Stimulated activated memory B cell treated with anti-CD40 and anti-IgM and Interleukin-4, amounts not matched to agents 10 μg/mL and 1 μg/mL and 100 μg/mL, for 72 hours (primary cell): ENCODE measurements at regions not wholly inside any gene's neighbourhood (a gene's known extent, or its start where the extent isn't known, plus 50 kb on each side); places are given as distances from the start of the nearest gene placed in this dataset.
A peak's percentile ranks its signal among the peaks of the same experiment; 100 is the strongest.

Source experiments
- ATAC-seq: fragments of 150-1000 bp; cut with Tn5 transposase; 2 replicates; pipeline ENCODE4 v1.10.0; 2021
- H3K27ac Mint-ChIP-seq: one replicate; pipeline ENCODE4 v1.8.0; 2022; ENCODE audit warnings: mild to moderate bottlenecking, mixed read lengths
- H3K27me3 Mint-ChIP-seq: one replicate; pipeline ENCODE4 v1.8.0; 2022; ENCODE audit warnings: mixed read lengths
- H3K36me3 Mint-ChIP-seq: one replicate; pipeline ENCODE4 v1.8.0; 2022; ENCODE audit warnings: mixed read lengths
- H3K4me1 Mint-ChIP-seq: one replicate; pipeline ENCODE4 v1.8.0; 2022; ENCODE audit warnings: mixed read lengths
- H3K4me3 Mint-ChIP-seq: one replicate; pipeline ENCODE4 v1.8.0; 2022; ENCODE audit warnings: mild to moderate bottlenecking, moderate library complexity, mixed read lengths
- H3K9me3 Mint-ChIP-seq: one replicate; pipeline ENCODE4 v1.8.0; 2022; ENCODE audit warnings: mixed read lengths

GRCh38 chr20:39829661-39830060 is 859.4 kb downstream of the MAFB start:
- Mint-ChIP-seq H3K9me3 (no peaks in the 10 kb centered on the region), H3K27ac (peak overlapping the region; percentile 38), H3K36me3 (no peaks in the 10 kb centered on the region), H3K4me1 (peaks cover 54% of the 10 kb centered on the region), H3K4me3 (peak overlapping the region; percentile 21), H3K27me3 (no peaks in the 10 kb centered on the region)
- peak; percentile 94 for ATAC-seq

GRCh38 chr20:39829256-39829655 is 859.8 kb downstream of the MAFB start:
- ATAC-seq: peak; percentile 7
- Mint-ChIP-seq H3K4me3 (peak overlapping the region; percentile 21), H3K36me3 (no peaks in the 10 kb centered on the region), H3K9me3 (no peaks in the 10 kb centered on the region), H3K27ac (peak overlapping the region; percentile 38), H3K4me1 (peaks cover 54% of the 10 kb centered on the region), H3K27me3 (no peaks in the 10 kb centered on the region)

- peaks cover 2% of the 10 kb centered on the region for H3K9me3 Mint-ChIP-seq
- no peaks in the 10 kb centered on the region for H3K27me3 Mint-ChIP-seq
- ATAC-seq: peak; percentile 82
- H3K27ac Mint-ChIP-seq: no peak overlapping the region
- H3K4me3 Mint-ChIP-seq: no peak overlapping the region
- peaks cover 54% of the 10 kb centered on the region for H3K4me1 Mint-ChIP-seq
- H3K36me3 Mint-ChIP-seq: no peaks in the 10 kb centered on the region
Measured at GRCh38 chr20:39825950-39826349, 863.1 kb downstream of the MAFB start.

GRCh38 chr20:39825524-39825923 is 863.4 kb downstream of the DHX35 start:
- no peak for ATAC-seq
- no peak overlapping the region for H3K4me3 Mint-ChIP-seq
- peaks cover 2% of the 10 kb centered on the region for H3K9me3 Mint-ChIP-seq
- no peak overlapping the region for H3K27ac Mint-ChIP-seq
- H3K27me3 Mint-ChIP-seq: no peaks in the 10 kb centered on the region
- H3K4me1 Mint-ChIP-seq: peaks cover 51% of the 10 kb centered on the region
- no peaks in the 10 kb centered on the region for H3K36me3 Mint-ChIP-seq

- Mint-ChIP-seq H3K4me1 (peaks cover 30% of the 10 kb centered on the region), H3K4me3 (no peak overlapping the region), H3K36me3 (no peaks in the 10 kb centered on the region), H3K27me3 (no peaks in the 10 kb centered on the region), H3K27ac (no peak overlapping the region), H3K9me3 (peaks cover 2% of the 10 kb centered on the region)
- ATAC-seq: no peak
Measured at GRCh38 chr20:39823224-39823623, 861.1 kb downstream of the DHX35 start.

GRCh38 chr20:39822667-39823066 is 860.5 kb downstream of the DHX35 start:
- ATAC-seq: no peak
- Mint-ChIP-seq H3K27ac (no peak overlapping the region), H3K27me3 (no peaks in the 10 kb centered on the region), H3K4me1 (peaks cover 25% of the 10 kb centered on the region), H3K9me3 (peaks cover 2% of the 10 kb centered on the region), H3K4me3 (no peak overlapping the region), H3K36me3 (no peaks in the 10 kb centered on the region)

- Mint-ChIP-seq H3K4me1 (no peaks in the 10 kb centered on the region), H3K27ac (no peak overlapping the region), H3K27me3 (no peaks in the 10 kb centered on the region), H3K4me3 (no peak overlapping the region), H3K9me3 (no peaks in the 10 kb centered on the region), H3K36me3 (no peaks in the 10 kb centered on the region)
- peak; percentile 53 for ATAC-seq
Measured at GRCh38 chr20:39813190-39813829, 851.2 kb downstream of the DHX35 start.

GRCh38 chr20:39812116-39812515 is 850.0 kb downstream of the DHX35 start:
- H3K27ac Mint-ChIP-seq: no peak overlapping the region
- no peaks in the 10 kb centered on the region for H3K27me3 Mint-ChIP-seq
- H3K4me3 Mint-ChIP-seq: no peak overlapping the region
- no peak for ATAC-seq
- no peaks in the 10 kb centered on the region for H3K4me1 Mint-ChIP-seq
- no peaks in the 10 kb centered on the region for H3K36me3 Mint-ChIP-seq
- no peaks in the 10 kb centered on the region for H3K9me3 Mint-ChIP-seq

GRCh38 chr20:39810309-39810708 is 848.2 kb downstream of the DHX35 start:
- no peaks in the 10 kb centered on the region for H3K9me3 Mint-ChIP-seq
- no peaks in the 10 kb centered on the region for H3K4me1 Mint-ChIP-seq
- no peak for ATAC-seq
- H3K4me3 Mint-ChIP-seq: no peak overlapping the region
- H3K36me3 Mint-ChIP-seq: no peaks in the 10 kb centered on the region
- no peak overlapping the region for H3K27ac Mint-ChIP-seq
- no peaks in the 10 kb centered on the region for H3K27me3 Mint-ChIP-seq

- Mint-ChIP-seq H3K4me3 (no peak overlapping the region), H3K27ac (no peak overlapping the region), H3K9me3 (no peaks in the 10 kb centered on the region), H3K4me1 (no peaks in the 10 kb centered on the region), H3K36me3 (no peaks in the 10 kb centered on the region), H3K27me3 (no peaks in the 10 kb centered on the region)
- ATAC-seq: no peak
Measured at GRCh38 chr20:39808613-39809012, 846.5 kb downstream of the DHX35 start.

- Mint-ChIP-seq H3K27me3 (no peaks in the 10 kb centered on the region), H3K4me3 (no peak overlapping the region), H3K36me3 (no peaks in the 10 kb centered on the region), H3K27ac (no peak overlapping the region), H3K9me3 (peaks cover 7% of the 10 kb centered on the region), H3K4me1 (peaks cover 5% of the 10 kb centered on the region)
- ATAC-seq: peak; percentile 41
Measured at GRCh38 chr20:39800548-39800947, 838.4 kb downstream of the DHX35 start.

GRCh38 chr20:39800111-39800510 is 838.0 kb downstream of the DHX35 start:
- peaks cover 7% of the 10 kb centered on the region for H3K9me3 Mint-ChIP-seq
- no peak overlapping the region for H3K4me3 Mint-ChIP-seq
- H3K27ac Mint-ChIP-seq: no peak overlapping the region
- H3K27me3 Mint-ChIP-seq: no peaks in the 10 kb centered on the region
- H3K4me1 Mint-ChIP-seq: peaks cover 5% of the 10 kb centered on the region
- peak; percentile 53 for ATAC-seq
- no peaks in the 10 kb centered on the region for H3K36me3 Mint-ChIP-seq

GRCh38 chr20:39799366-39799965 is 837.3 kb downstream of the DHX35 start:
- H3K4me1 Mint-ChIP-seq: peaks cover 5% of the 10 kb centered on the region
- no peaks in the 10 kb centered on the region for H3K36me3 Mint-ChIP-seq
- no peaks in the 10 kb centered on the region for H3K27me3 Mint-ChIP-seq
- H3K27ac Mint-ChIP-seq: no peak overlapping the region
- no peak for ATAC-seq
- no peak overlapping the region for H3K4me3 Mint-ChIP-seq
- peaks cover 7% of the 10 kb centered on the region for H3K9me3 Mint-ChIP-seq

GRCh38 chr20:39795401-39796272 is 833.5 kb downstream of the DHX35 start:
- H3K27ac Mint-ChIP-seq: no peak overlapping the region
- no peaks in the 10 kb centered on the region for H3K36me3 Mint-ChIP-seq
- no peak overlapping the region for H3K4me3 Mint-ChIP-seq
- H3K4me1 Mint-ChIP-seq: peaks cover 3% of the 10 kb centered on the region
- H3K9me3 Mint-ChIP-seq: peaks cover 7% of the 10 kb centered on the region
- no peaks in the 10 kb centered on the region for H3K27me3 Mint-ChIP-seq
- ATAC-seq: no peak

- no peak overlapping the region for H3K27ac Mint-ChIP-seq
Measured at GRCh38 chr20:39792334-39792733, 830.2 kb downstream of the DHX35 start.

More at GRCh38 chr20:39792334-39792733, 830.2 kb downstream of the DHX35 start:
- H3K9me3 Mint-ChIP-seq: no peaks in the 10 kb centered on the region
- ATAC-seq: no peak
- no peak overlapping the region for H3K4me3 Mint-ChIP-seq
- H3K4me1 Mint-ChIP-seq: no peaks in the 10 kb centered on the region
- no peaks in the 10 kb centered on the region for H3K27me3 Mint-ChIP-seq
- no peaks in the 10 kb centered on the region for H3K36me3 Mint-ChIP-seq
